H1 (cell line): ENCODE measurements at regions not wholly inside any gene's neighbourhood (a gene's known extent, or its start where the extent isn't known, plus 50 kb on each side); places are given as distances from the start of the nearest gene placed in this dataset.

Experiments used
- CTCF ChIA-PET: fragments of 300-600 bp; sonication (Branson Sonifier 250); formaldehyde crosslinking; loops from one replicate; lab custom pipeline; 2021; ENCODE audit not compliant: partially characterized antibody; lab: Charles Lee
- POLR2A ChIA-PET: fragments of 300-600 bp; sonication (Branson Sonifier 250); formaldehyde crosslinking; loops from one replicate; lab custom pipeline; 2021; ENCODE audit warnings: inconsistent platforms; ENCODE audit not compliant: partially characterized antibody; lab: Charles Lee
- DNase-seq, 2 experiments: peaks; one replicate each; pipeline versions ENCODE4 v3.0.0 to v3.0.0-alpha.2; 2010 to 2022; ENCODE audit warnings: low spot score in 2 of 2, low read depth in 1 of 2, mixed read lengths in 1 of 2
- FAIRE-seq: peaks from 2 replicates; lab custom pipeline; 2011; peaks lifted over from hg19 to GRCh38; lab: Jason Lieb, UNC
- H2AFZ ChIP-seq: 2 replicates; pipeline ENCODE4 v1.8.1; 2012; ENCODE audit warnings: low read length, inconsistent platforms
- H2AK5ac ChIP-seq: 2 replicates; pipeline ENCODE4 v1.6.1; 2013; ENCODE audit warnings: low read depth, low read length
- H2BK120ac ChIP-seq: replicated peaks from 2 replicates; pipeline ENCODE3; 2013; ENCODE audit warnings: low read depth, low read length, inconsistent platforms
- H2BK12ac ChIP-seq: 2 replicates; pipeline ENCODE4 v1.6.1; 2013; ENCODE audit warnings: low read depth, low read length
- H2BK15ac ChIP-seq: 2 replicates; pipeline ENCODE4 v1.6.1; 2013; ENCODE audit warnings: low read length
- H2BK20ac ChIP-seq: 2 replicates; pipeline ENCODE4 v1.6.1; 2013; ENCODE audit warnings: low read length
- H2BK5ac ChIP-seq: 2 replicates; pipeline ENCODE4 v1.6.1; 2013; ENCODE audit warnings: low read depth, low read length
- H3K14ac ChIP-seq: 2 replicates; pipeline ENCODE4 v1.6.1; 2013; ENCODE audit warnings: inconsistent platforms; ENCODE audit not compliant: insufficient read length
- H3K18ac ChIP-seq: 2 replicates; pipeline ENCODE4 v1.6.1; 2013; ENCODE audit warnings: low read length; ENCODE audit errors: extremely low read depth
- H3K23ac ChIP-seq: 2 replicates; pipeline ENCODE4 v1.6.1; 2013; ENCODE audit warnings: inconsistent platforms; ENCODE audit not compliant: insufficient read length
- H3K23me2 ChIP-seq: 2 replicates; pipeline ENCODE4 v1.6.1; 2013; ENCODE audit warnings: low read depth, low read length
- H3K27ac ChIP-seq: 2 replicates; pipeline ENCODE4 v1.6.1; 2011; ENCODE audit warnings: low read depth, low read length, inconsistent platforms
- H3K27me3 ChIP-seq, 4 experiments: replicated peaks in 1 of 4; 1 replicate in 1 of 4; 2 replicates in 3 of 4; pipeline versions ENCODE4 v1.6.1 to v1.8.1; 2011 to 2013; ENCODE audit warnings: low read length in 3 of 4, mild to moderate bottlenecking in 3 of 4, inconsistent platforms in 2 of 4, mixed read lengths in 2 of 4, moderate library complexity in 1 of 4; ENCODE audit not compliant: control insufficient read depth in 3 of 4, insufficient read depth in 3 of 4; ENCODE audit errors: extremely low read depth in 1 of 4
- H3K36me3 ChIP-seq, 4 experiments: 2 replicates each; pipeline versions ENCODE4 v1.6.1 to v1.8.1; 2011 to 2013; ENCODE audit warnings: mild to moderate bottlenecking in 4 of 4, low read length in 3 of 4, moderate library complexity in 2 of 4, control low read depth in 1 of 4, inconsistent platforms in 1 of 4; ENCODE audit not compliant: insufficient read depth in 4 of 4, control insufficient read depth in 2 of 4
- H3K4ac ChIP-seq: replicated peaks from 2 replicates; pipeline ENCODE3; 2013; ENCODE audit warnings: low read length, low read depth, mixed read lengths, inconsistent platforms; ENCODE audit not compliant: insufficient read length
- H3K4me1 ChIP-seq, 4 experiments: replicated peaks in 1 of 4; 1 replicate in 1 of 4; 2 replicates in 3 of 4; pipeline versions ENCODE4 v1.6.1 to v1.8.1; 2011 to 2013; ENCODE audit warnings: low read length in 3 of 4, inconsistent platforms in 2 of 4, mixed read lengths in 1 of 4; ENCODE audit not compliant: insufficient read depth in 4 of 4, control insufficient read depth in 3 of 4
- H3K4me2 ChIP-seq, 2 experiments: 2 replicates each; pipeline versions ENCODE4 v1.6.1 to v1.8.1; 2011 to 2013; ENCODE audit warnings: low read depth in 2 of 2, low read length in 2 of 2, control low read depth in 1 of 2, inconsistent platforms in 1 of 2, mild to moderate bottlenecking in 1 of 2; ENCODE audit not compliant: insufficient read depth in 1 of 2
- H3K4me3 ChIP-seq, 4 experiments: fragments of 200-600, 300-600 bp in 1 of 4; sonication (generic), shearing (Covaris generic), sonication (Bioruptor Twin) in 1 of 4; 2 replicates each; pipeline versions ENCODE4 v1.5.1 to v1.8.1; 2011 to 2016; ENCODE audit warnings: low read length in 4 of 4, low read depth in 3 of 4, control low read depth in 2 of 4, inconsistent platforms in 2 of 4, mild to moderate bottlenecking in 2 of 4, mixed read lengths in 1 of 4, moderate library complexity in 1 of 4; ENCODE audit not compliant: insufficient read depth in 2 of 4; ENCODE audit errors: extremely low read depth in 1 of 4
- H3K56ac ChIP-seq: replicated peaks from 2 replicates; pipeline ENCODE3; 2013; ENCODE audit warnings: low read depth, mild to moderate bottlenecking, mixed read lengths, low read length, inconsistent platforms; ENCODE audit not compliant: insufficient read length
- H3K79me1 ChIP-seq: 2 replicates; pipeline ENCODE4 v1.6.1; 2013; ENCODE audit warnings: low read depth, low read length, control low read depth
- H3K79me2 ChIP-seq, 2 experiments: 2 replicates each; pipeline versions ENCODE4 v1.6.1 to v1.8.1; 2012 to 2013; ENCODE audit warnings: low read length in 2 of 2, mild to moderate bottlenecking in 2 of 2, inconsistent platforms in 1 of 2; ENCODE audit not compliant: insufficient read depth in 2 of 2, control insufficient read depth in 1 of 2
- H3K9ac ChIP-seq, 4 experiments: replicated peaks in 1 of 4; 1 replicate in 1 of 4; 2 replicates in 3 of 4; pipeline versions ENCODE4 v1.6.1 to v1.8.1; 2011 to 2013; ENCODE audit warnings: low read depth in 3 of 4, low read length in 3 of 4, control low read depth in 2 of 4, mild to moderate bottlenecking in 2 of 4, moderate library complexity in 2 of 4, inconsistent platforms in 1 of 4; ENCODE audit errors: extremely low read depth in 1 of 4
- H3K9me3 ChIP-seq, 2 experiments: 2 replicates each; pipeline versions ENCODE4 v1.6.1 to v1.8.1; 2012 to 2013; ENCODE audit warnings: mild to moderate bottlenecking in 2 of 2, moderate library complexity in 2 of 2, control low read depth in 1 of 2, inconsistent platforms in 1 of 2, low read depth in 1 of 2, low read length in 1 of 2, mixed read lengths in 1 of 2; ENCODE audit not compliant: insufficient read depth in 2 of 2
- H4K20me1 ChIP-seq, 2 experiments: replicated peaks in 1 of 2; 2 replicates each; pipeline versions ENCODE3 to v1.8.1; 2011 to 2013; ENCODE audit warnings: inconsistent platforms in 2 of 2, low read length in 2 of 2, mild to moderate bottlenecking in 1 of 2; ENCODE audit not compliant: insufficient read depth in 2 of 2, control insufficient read depth in 1 of 2
- H4K5ac ChIP-seq: 2 replicates; pipeline ENCODE4 v1.6.1; 2013; ENCODE audit warnings: low read length, low read depth, mixed read lengths, inconsistent platforms; ENCODE audit not compliant: insufficient read length
- H4K8ac ChIP-seq: 2 replicates; pipeline ENCODE4 v1.8.0; 2013; ENCODE audit warnings: mild to moderate bottlenecking, moderate library complexity, low read length, inconsistent platforms; ENCODE audit not compliant: insufficient read depth; ENCODE audit errors: extremely low read depth
- H4K91ac ChIP-seq: replicated peaks from 2 replicates; pipeline ENCODE3; 2013; ENCODE audit warnings: low read length, mixed read lengths, inconsistent platforms; ENCODE audit not compliant: insufficient read length
- CBX8 ChIP-seq: fragments of 300-800, 300-1000 bp; sonication (generic); IDR thresholded peaks from 2 replicates; pipeline ENCODE4 v1.7.1; 2016; ENCODE audit warnings: low read depth, low read length, borderline replicate concordance
- CEBPB ChIP-seq: IDR thresholded peaks from 2 replicates; pipeline ENCODE4 v1.6.1; 2012; ENCODE audit warnings: low read depth, low read length
- WGBS, 2 experiments: shearing (Covaris generic) in 1 of 2; methylation state at CpG; one replicate each; pipeline versions ENCODE4 v1.1.6 to v1.1.7; 2013 to 2015; ENCODE audit warnings: low lambda C conversion rate in 2 of 2, mixed read lengths in 2 of 2, inconsistent platforms in 1 of 2, low coverage in 1 of 2, missing lambda C conversion rate in 1 of 2; ENCODE audit not compliant: insufficient replicate concordance in 2 of 2, insufficient coverage in 1 of 2, insufficient read length in 1 of 2; ENCODE audit errors: extremely low coverage in 1 of 2, missing lambda C conversion rate in 1 of 2; 5-methylcytosine and 5-hydroxymethylcytosine counted together

DNA sequence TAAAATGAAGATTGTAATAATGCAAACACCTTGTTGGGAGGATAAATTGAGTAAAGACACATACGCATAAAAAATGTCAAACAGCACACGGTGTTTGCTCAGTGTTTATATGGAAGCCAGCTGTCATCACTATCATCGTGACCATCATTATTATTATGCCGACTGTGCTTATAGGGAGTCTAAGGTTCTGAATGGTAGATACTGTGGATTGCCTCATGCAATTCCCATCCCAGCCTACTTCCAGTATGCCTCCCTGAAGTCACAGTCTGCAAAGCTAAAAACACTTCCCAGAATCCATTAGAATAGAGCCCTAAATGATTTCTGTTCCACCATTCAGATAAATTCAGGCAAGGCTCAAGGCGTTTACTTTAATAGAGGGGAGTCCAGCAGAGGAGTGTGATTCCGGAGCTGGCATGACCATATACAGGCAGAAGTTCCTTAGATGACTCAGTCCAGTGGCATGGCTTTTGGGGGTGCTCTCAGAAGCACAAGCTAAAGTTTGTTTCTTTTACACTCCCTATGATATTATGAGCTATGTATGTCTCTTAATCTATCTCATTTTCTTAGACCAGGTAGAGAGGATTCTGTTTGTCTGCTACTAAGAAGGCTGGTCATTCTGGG, 148.7 kb downstream of the MEX3B start:
- H2BK12ac ChIP-seq = no peak overlapping the region
- no peak overlapping the region for H3K4me2 ChIP-seq
- H2BK20ac ChIP-seq = no peak overlapping the region
- no peak overlapping the region for H2AFZ ChIP-seq
- no peaks in the 10 kb centered on the region for H3K79me1 ChIP-seq
- H4K5ac ChIP-seq = no peak overlapping the region
- no peak overlapping the region for H3K4me3 ChIP-seq
- no peak overlapping the region for H3K27ac ChIP-seq
- 91% methylated on average over 6 of the region's 6 CpGs; no CpG with 5 or more reads in 1 of the 2 experiments for WGBS, 2 experiments
- H2BK120ac ChIP-seq = no peak overlapping the region
- no peak overlapping the region for H2AK5ac ChIP-seq
- H3K27me3 ChIP-seq = no peaks in the 10 kb centered on the region
- H3K56ac ChIP-seq = no peak overlapping the region
- no peak overlapping the region for H3K18ac ChIP-seq
- ChIA-PET CTCF (interaction anchor here (0.7 to 1.9 kb wide), 2 partner anchors 43 to 211 kb away, joined by 3 to 7 read pairs; no protein-coding TSS in a partner anchor), POLR2A (interaction anchor here (0.8 kb wide), 1 partner anchor 26 kb away, joined by 3 read pairs; no protein-coding TSS in a partner anchor)
- FAIRE-seq (no peak), DNase-seq (no peak)
- no peak overlapping the region for H2BK15ac ChIP-seq
- no peak overlapping the region for H3K4ac ChIP-seq
- H3K23ac ChIP-seq = no peak overlapping the region
- no peaks in the 10 kb centered on the region for H3K79me2 ChIP-seq
- H3K9me3 ChIP-seq = no peaks in the 10 kb centered on the region
- H4K8ac ChIP-seq = no peak overlapping the region
- H3K14ac ChIP-seq = no peak overlapping the region
- no peak overlapping the region for H3K9ac ChIP-seq
- H4K20me1 ChIP-seq = no peaks in the 10 kb centered on the region
- no peak overlapping the region for H4K91ac ChIP-seq
- no peak overlapping the region for H2BK5ac ChIP-seq
- H3K36me3 ChIP-seq = no peaks in the 10 kb centered on the region
- H3K23me2 ChIP-seq = no peaks in the 10 kb centered on the region
- H3K4me1 ChIP-seq = no peaks in the 10 kb centered on the region
- TF ChIP-seq CEBPB = no peak
- no peak for TF ChIP-seq CBX8
